WERI-Rb-1 (cell line): ENCODE measurements at regions not wholly inside any gene's neighbourhood (a gene's known extent, or its start where the extent isn't known, plus 50 kb on each side); places are given as distances from the start of the nearest gene placed in this dataset.

Experiments used
- DNase-seq: peaks from one replicate; pipeline ENCODE4 v3.0.0-alpha.2; 2020
- H3K27ac ChIP-seq: fragments of 250-450 bp; sonication (Bioruptor Pico); 2 replicates; pipeline ENCODE4 v1.5.1; 2020; ENCODE audit warnings: mild to moderate bottlenecking, moderate library complexity
- H3K27me3 ChIP-seq: fragments of 250-450 bp; sonication (Bioruptor Pico); 2 replicates; pipeline ENCODE4 v1.5.1; 2021; ENCODE audit warnings: mild to moderate bottlenecking, low read depth, moderate library complexity; ENCODE audit not compliant: insufficient read depth, severe bottlenecking
- H3K36me3 ChIP-seq: fragments of 250-450 bp; sonication (Bioruptor Pico); 2 replicates; pipeline ENCODE4 v1.5.1; 2020; ENCODE audit warnings: mild to moderate bottlenecking, moderate library complexity
- H3K4me3 ChIP-seq: 2 replicates; pipeline ENCODE4 v1.5.1; 2011; ENCODE audit warnings: low read depth, mild to moderate bottlenecking, control low read depth, low read length
- H3K9me3 ChIP-seq: fragments of 250-450 bp; sonication (Bioruptor Pico); 2 replicates; pipeline ENCODE4 v1.5.1; 2021; ENCODE audit warnings: mild to moderate bottlenecking, moderate library complexity; ENCODE audit not compliant: severe bottlenecking
- TF ChIP-seq, protein P1 (sequence below): IDR thresholded peaks from 2 replicates; pipeline ENCODE4 v1.5.1; 2011; ENCODE audit warnings: low read depth, mild to moderate bottlenecking, control low read depth, inconsistent platforms, low read length

DNA sequence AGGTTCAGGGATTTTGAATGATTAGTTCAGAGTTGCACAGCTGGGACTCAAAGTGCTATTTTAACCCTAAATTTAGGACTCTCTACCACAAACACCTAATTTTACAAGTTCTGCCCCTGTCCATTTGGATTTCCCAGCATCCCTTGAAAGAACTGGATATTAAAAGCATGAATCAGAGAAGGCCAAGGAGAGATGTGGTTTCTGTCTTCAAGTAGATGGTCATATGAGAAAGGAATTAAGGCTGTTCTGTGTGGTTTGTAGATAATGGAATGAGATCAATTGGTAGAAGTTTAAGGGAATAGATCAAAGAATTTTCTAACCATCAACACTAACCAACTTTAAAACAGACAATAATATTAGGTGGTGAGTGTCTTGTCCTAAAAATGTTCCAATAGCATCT lies 106.4 kb upstream of the TENM4 start:
- Histone ChIP-seq H3K27ac (no peak overlapping the region), H3K9me3 (no peaks in the 10 kb centered on the region), H3K36me3 (no peaks in the 10 kb centered on the region), H3K27me3 (peaks cover 60% of the 10 kb centered on the region), H3K4me3 (no peak overlapping the region)
- TF ChIP-seq, protein P1, sequence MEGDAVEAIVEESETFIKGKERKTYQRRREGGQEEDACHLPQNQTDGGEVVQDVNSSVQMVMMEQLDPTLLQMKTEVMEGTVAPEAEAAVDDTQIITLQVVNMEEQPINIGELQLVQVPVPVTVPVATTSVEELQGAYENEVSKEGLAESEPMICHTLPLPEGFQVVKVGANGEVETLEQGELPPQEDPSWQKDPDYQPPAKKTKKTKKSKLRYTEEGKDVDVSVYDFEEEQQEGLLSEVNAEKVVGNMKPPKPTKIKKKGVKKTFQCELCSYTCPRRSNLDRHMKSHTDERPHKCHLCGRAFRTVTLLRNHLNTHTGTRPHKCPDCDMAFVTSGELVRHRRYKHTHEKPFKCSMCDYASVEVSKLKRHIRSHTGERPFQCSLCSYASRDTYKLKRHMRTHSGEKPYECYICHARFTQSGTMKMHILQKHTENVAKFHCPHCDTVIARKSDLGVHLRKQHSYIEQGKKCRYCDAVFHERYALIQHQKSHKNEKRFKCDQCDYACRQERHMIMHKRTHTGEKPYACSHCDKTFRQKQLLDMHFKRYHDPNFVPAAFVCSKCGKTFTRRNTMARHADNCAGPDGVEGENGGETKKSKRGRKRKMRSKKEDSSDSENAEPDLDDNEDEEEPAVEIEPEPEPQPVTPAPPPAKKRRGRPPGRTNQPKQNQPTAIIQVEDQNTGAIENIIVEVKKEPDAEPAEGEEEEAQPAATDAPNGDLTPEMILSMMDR = no peak
- no peak for DNase-seq

DNA sequence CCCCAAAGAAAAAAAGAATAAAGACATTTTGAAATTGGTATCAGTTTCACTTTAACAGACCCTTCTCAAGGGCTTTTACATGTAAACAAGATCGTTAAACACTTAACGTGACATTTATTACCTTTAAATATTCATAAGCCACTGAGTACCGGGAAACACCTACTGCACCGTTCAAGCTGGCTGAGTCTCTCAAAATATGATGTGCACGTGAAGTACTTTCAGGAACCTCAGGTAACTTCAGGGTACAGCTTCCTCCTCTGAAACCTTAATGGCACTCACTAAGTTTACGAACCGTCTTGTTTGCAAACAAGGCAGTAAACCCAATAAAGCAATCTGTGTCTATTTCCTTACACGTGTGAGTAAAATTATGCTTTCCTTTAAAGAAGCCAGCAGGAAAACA lies 105.5 kb upstream of the TENM4 start:
- Histone ChIP-seq H3K9me3 (no peaks in the 10 kb centered on the region), H3K4me3 (no peak overlapping the region), H3K27ac (no peak overlapping the region), H3K36me3 (no peaks in the 10 kb centered on the region), H3K27me3 (peaks cover 55% of the 10 kb centered on the region)
- TF ChIP-seq, protein P1 = no peak
- DNase-seq = no peak

DNA sequence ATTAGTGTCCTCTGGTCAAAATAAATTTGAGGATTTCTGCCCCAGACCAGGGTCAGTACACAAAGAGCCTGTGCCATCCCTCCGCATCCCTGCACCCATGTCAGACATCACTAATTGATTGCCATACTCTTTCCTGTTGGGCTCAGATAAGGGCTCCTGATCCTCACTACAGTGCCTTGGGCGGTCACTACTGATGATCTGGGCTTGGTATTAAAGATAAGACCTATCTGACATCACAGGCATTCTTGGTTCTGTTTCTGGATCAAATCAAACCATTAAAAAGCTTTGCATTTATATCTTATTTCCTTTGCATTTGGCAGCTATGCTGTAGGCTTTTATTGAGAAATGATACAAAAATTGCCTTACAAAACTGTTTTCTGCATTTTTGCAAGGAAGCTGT lies 103.5 kb upstream of the TENM4 start:
- Histone ChIP-seq H3K4me3 (no peak overlapping the region), H3K27me3 (peaks cover 40% of the 10 kb centered on the region), H3K9me3 (no peaks in the 10 kb centered on the region), H3K36me3 (no peaks in the 10 kb centered on the region), H3K27ac (no peak overlapping the region)
- TF ChIP-seq, protein P1 = no peak
- DNase-seq = no peak

DNA sequence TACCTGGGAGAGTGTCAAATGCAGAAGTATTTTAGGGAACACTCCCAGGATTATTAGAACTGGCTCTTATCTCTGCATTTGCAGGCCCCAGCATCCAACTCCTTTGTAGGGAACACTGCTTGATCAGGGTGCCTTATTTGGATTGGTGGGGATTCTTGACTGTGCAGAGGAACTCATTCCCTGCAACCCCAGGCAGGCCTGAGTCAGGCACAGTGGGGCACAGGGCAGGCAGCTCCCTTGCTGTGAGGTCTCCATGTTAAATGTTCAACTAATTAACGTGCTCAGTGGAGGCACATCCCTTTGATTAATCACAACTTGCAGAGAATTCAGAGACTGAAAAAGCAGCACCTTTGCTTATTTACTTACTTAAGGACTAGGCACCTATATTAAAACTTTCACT lies 102.3 kb upstream of the TENM4 start:
- H3K4me3 ChIP-seq = no peak overlapping the region
- no peak overlapping the region for H3K27ac ChIP-seq
- no peaks in the 10 kb centered on the region for H3K9me3 ChIP-seq
- no peaks in the 10 kb centered on the region for H3K36me3 ChIP-seq
- H3K27me3 ChIP-seq = peaks cover 45% of the 10 kb centered on the region
- no peak for DNase-seq
- TF ChIP-seq, protein P1 = no peak

DNA sequence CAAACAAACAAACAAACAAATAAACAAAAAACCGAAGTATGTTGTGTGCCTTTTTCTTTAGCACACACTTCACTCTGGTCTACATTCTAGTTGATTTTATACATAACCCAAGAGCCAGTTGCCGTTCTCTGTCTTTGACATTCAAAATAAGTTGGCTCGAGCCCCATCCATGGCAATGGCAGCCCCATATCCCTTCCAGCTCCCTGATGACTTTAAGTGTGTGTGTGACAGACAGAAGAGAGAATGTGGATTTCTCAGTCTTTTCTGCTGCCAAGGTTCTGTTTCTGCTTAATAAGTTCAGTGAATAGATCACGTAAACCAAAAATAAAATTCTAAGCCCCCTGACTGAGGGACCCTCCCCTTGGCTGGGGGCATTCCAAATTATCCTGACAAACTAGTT lies 100.6 kb upstream of the TENM4 start:
- peaks cover 45% of the 10 kb centered on the region for H3K27me3 ChIP-seq

DNA sequence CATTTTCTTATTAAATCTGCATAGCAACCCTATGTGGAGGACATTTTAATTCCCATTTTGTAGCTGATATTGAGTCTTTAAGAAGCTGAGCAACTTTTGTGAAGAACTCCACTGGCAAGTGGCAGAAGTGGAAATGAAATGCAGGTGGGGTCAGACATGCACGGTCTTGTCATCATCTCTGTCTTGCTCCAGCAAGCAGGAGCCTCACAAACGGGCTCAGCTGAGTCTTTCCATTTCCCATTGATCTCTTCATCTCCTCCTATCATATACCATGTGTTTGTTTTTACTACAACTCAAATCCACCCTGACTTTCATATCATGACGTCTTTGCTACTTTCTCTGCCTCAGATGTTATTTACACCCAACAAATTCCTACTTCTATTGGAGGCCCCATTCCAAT lies 97.9 kb upstream of the TENM4 start:
- no peak for DNase-seq
- Histone ChIP-seq H3K36me3 (no peaks in the 10 kb centered on the region), H3K4me3 (no peak overlapping the region), H3K27me3 (peaks cover 50% of the 10 kb centered on the region), H3K27ac (no peak overlapping the region), H3K9me3 (no peaks in the 10 kb centered on the region)
- TF ChIP-seq, protein P1 = no peak

More for the DNA sequence above, 100.6 kb upstream of the TENM4 start:
- Histone ChIP-seq H3K4me3 (no peak overlapping the region), H3K27ac (no peak overlapping the region), H3K9me3 (no peaks in the 10 kb centered on the region), H3K36me3 (no peaks in the 10 kb centered on the region)
- TF ChIP-seq, protein P1 = no peak
- DNase-seq = no peak
